Neural crest cell (in vitro differentiated cells): ENCODE measurements at regions not wholly inside any gene's neighbourhood (a gene's known extent, or its start where the extent isn't known, plus 50 kb on each side); places are given as distances from the start of the nearest gene placed in this dataset.
A peak's percentile ranks its signal among the peaks of the same experiment; 100 is the strongest.

ENCODE experiments used
- DNase-seq: peaks from one replicate; pipeline ENCODE4 v3.0.0; 2021; ENCODE audit warnings: low read depth, mixed read lengths, low spot score
- H3K27ac Mint-ChIP-seq: one replicate; pipeline ENCODE4 v1.8.0; 2021; ENCODE audit warnings: mild to moderate bottlenecking, mixed read lengths; ENCODE audit not compliant: unreplicated experiment
- H3K27me3 Mint-ChIP-seq: 2 replicates; pipeline ENCODE4 v1.8.0; 2021; ENCODE audit warnings: low read depth, mild to moderate bottlenecking, mixed read lengths
- H3K36me3 Mint-ChIP-seq: 2 replicates; pipeline ENCODE4 v1.8.0; 2021; ENCODE audit warnings: low read depth, mild to moderate bottlenecking, mixed read lengths
- H3K4me1 Mint-ChIP-seq: 2 replicates; pipeline ENCODE4 v1.8.0; 2021; ENCODE audit warnings: mixed read lengths
- H3K4me3 Mint-ChIP-seq: one replicate; pipeline ENCODE4 v1.8.0; 2021; ENCODE audit warnings: mild to moderate bottlenecking, mixed read lengths
- H3K9me3 Mint-ChIP-seq: 2 replicates; pipeline ENCODE4 v1.8.0; 2021; ENCODE audit warnings: mixed read lengths
- CTCF ChIP-seq: fragments of 200-600 bp; sonication (generic); conservative IDR thresholded peaks from 2 replicates; pipeline ENCODE4 v1.5.0; 2021; ENCODE audit warnings: antibody characterized with exemption, mild to moderate bottlenecking

- DNase-seq: no peak
- no peaks in the 10 kb centered on the region for H3K27me3 Mint-ChIP-seq
- H3K4me3 Mint-ChIP-seq: peak overlapping the region; percentile 97
- H3K4me1 Mint-ChIP-seq: peaks cover 54% of the 10 kb centered on the region
- H3K9me3 Mint-ChIP-seq: peaks cover 3% of the 10 kb centered on the region
- no peak overlapping the region for H3K27ac Mint-ChIP-seq
- TF ChIP-seq CTCF: no peak
- no peaks in the 10 kb centered on the region for H3K36me3 Mint-ChIP-seq
These were observed 113.2 kb upstream of the BEND6 start for GRCh38 chr6:56841751-56842150.

- Mint-ChIP-seq H3K36me3 (no peaks in the 10 kb centered on the region), H3K4me3 (peak overlapping the region; percentile 72), H3K27me3 (no peaks in the 10 kb centered on the region), H3K9me3 (peaks cover 3% of the 10 kb centered on the region), H3K4me1 (peaks cover 54% of the 10 kb centered on the region), H3K27ac (no peak overlapping the region)
- DNase-seq: no peak
- no peak for TF ChIP-seq CTCF
These were observed 113.5 kb upstream of the BEND6 start for GRCh38 chr6:56841381-56841749.

- DNase-seq: no peak
- Mint-ChIP-seq H3K36me3 (no peaks in the 10 kb centered on the region), H3K27me3 (no peaks in the 10 kb centered on the region), H3K4me3 (peak overlapping the region; percentile 72), H3K4me1 (peaks cover 54% of the 10 kb centered on the region), H3K27ac (peak overlapping the region; percentile 73), H3K9me3 (peaks cover 3% of the 10 kb centered on the region)
- no peak for TF ChIP-seq CTCF
These were observed 114.2 kb upstream of the BEND6 start for GRCh38 chr6:56840467-56841380.

- no peak for DNase-seq
- Mint-ChIP-seq H3K36me3 (no peaks in the 10 kb centered on the region), H3K9me3 (peaks cover 3% of the 10 kb centered on the region), H3K27me3 (no peaks in the 10 kb centered on the region), H3K27ac (no peak overlapping the region), H3K4me1 (peaks cover 49% of the 10 kb centered on the region), H3K4me3 (peak overlapping the region; percentile 10)
- TF ChIP-seq CTCF: no peak
These were observed 115.2 kb upstream of the BEND6 start for GRCh38 chr6:56839533-56840183.

GRCh38 chr6:56838965-56839364 is 115.9 kb upstream of the BEND6 start:
- no peak overlapping the region for H3K4me3 Mint-ChIP-seq
- H3K27ac Mint-ChIP-seq: no peak overlapping the region
- no peak for TF ChIP-seq CTCF
- peaks cover 3% of the 10 kb centered on the region for H3K9me3 Mint-ChIP-seq
- no peaks in the 10 kb centered on the region for H3K27me3 Mint-ChIP-seq
- H3K4me1 Mint-ChIP-seq: peaks cover 46% of the 10 kb centered on the region
- no peaks in the 10 kb centered on the region for H3K36me3 Mint-ChIP-seq
- no peak for DNase-seq
